Fibroblast of mammary gland (primary cell): ENCODE measurements at regions not wholly inside any gene's neighbourhood (a gene's known extent, or its start where the extent isn't known, plus 50 kb on each side); places are given as distances from the start of the nearest gene placed in this dataset.

ENCODE experiments used
- DNase-seq: peaks from one replicate; pipeline ENCODE4 v3.0.0-alpha.2; 2010; ENCODE audit warnings: low read depth
- H3K4me3 ChIP-seq: 2 replicates; pipeline ENCODE4 v1.5.1; 2011; ENCODE audit warnings: low read depth, mild to moderate bottlenecking, low read length, moderate library complexity; ENCODE audit not compliant: control insufficient read depth
- CTCF ChIP-seq: conservative IDR thresholded peaks from 2 replicates; pipeline ENCODE4 v1.5.1; 2011; ENCODE audit warnings: low read depth, low read length, inconsistent platforms; ENCODE audit not compliant: control insufficient read depth, insufficient read depth

- TF ChIP-seq CTCF: no peak
- no peak for DNase-seq
Measured at GRCh38 chr15:61501815-61502389, 272.8 kb upstream of the RORA start.

DNA sequence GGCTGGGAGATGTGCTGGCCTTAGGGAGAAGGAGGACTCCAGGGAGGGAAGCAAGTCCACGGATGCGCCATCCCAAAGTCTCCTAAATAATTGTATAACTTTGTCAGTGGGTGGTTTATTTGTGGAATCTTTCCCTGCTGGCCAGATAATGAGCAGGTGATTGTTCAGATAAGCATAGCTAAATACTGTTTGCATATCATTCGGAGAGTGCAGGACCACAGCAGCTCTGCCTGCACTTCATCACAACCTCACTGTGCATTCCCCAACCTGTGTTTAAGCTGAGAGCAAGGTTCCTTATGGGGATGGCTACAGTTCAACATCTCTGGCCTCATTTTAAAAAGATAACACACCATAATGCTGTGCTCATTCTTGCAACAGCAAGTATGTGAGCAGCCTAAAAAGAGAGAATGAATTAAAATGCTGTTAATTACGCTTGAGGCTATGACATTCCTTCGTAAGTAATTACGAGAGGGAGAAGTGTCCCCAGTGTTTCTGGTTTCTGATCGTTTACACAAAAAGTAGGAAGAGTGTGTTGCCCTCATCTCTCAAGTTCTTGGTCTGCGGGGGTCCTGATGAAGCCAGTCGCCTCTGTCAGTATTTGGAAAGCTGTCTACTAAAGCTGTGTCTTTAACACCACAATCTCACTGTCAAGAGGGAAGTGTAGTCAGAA is 272.0 kb upstream of the RORA start:
- no peak for TF ChIP-seq CTCF
- H3K4me3 ChIP-seq: no peak overlapping the region
- no peak for DNase-seq

More at GRCh38 chr15:61501815-61502389, 272.8 kb upstream of the RORA start:
- H3K4me3 ChIP-seq: no peak overlapping the region

- no peak for TF ChIP-seq CTCF
- no peak for DNase-seq
- H3K4me3 ChIP-seq: no peak overlapping the region
Measured at GRCh38 chr15:61500523-61500922, 271.4 kb upstream of the RORA start.

DNA sequence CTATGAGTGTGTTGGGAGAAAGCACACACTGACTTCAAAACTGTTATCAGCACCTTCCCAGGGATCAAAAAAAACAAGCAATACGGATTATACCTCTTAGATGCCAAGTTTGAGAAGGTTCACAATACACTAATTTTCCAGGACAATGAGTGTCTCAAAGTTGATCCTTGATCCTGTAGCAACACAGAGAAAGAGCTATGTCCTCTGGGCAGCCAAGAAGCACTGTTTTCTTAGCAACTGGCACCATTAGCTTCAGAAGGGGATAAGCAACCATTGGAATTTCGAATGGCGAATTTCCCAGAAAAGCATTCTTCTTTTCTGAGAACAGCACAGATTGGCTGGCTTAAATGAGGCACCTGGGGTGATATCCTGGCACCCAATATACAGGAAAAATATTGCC is 270.3 kb upstream of the RORA start:
- H3K4me3 ChIP-seq: no peak overlapping the region
- DNase-seq: no peak
- TF ChIP-seq CTCF: no peak

GRCh38 chr15:61489571-61489970 is 260.5 kb upstream of the RORA start:
- H3K4me3 ChIP-seq: no peak overlapping the region
- no peak for TF ChIP-seq CTCF
- peak; percentile 29 for DNase-seq

- no peak overlapping the region for H3K4me3 ChIP-seq
- no peak for DNase-seq
Measured at GRCh38 chr15:61483599-61483998, 254.5 kb upstream of the RORA start.

More at GRCh38 chr15:61483599-61483998, 254.5 kb upstream of the RORA start:
- TF ChIP-seq CTCF: no peak
